GM19468 (cell line): ENCODE measurements at regions not wholly inside any gene's neighbourhood (a gene's known extent, or its start where the extent isn't known, plus 50 kb on each side); places are given as distances from the start of the nearest gene placed in this dataset.
"Not testable (repeated sequence)": the region's sequence is repeated elsewhere in the genome, so short reads cannot be mapped to it uniquely, and the experiment has no call there.

ENCODE experiments used
- ATAC-seq: cut with Tn5 transposase; IDR thresholded peaks from one replicate; pipeline ENCODE4 v1.9.1; 2021; ENCODE audit warnings: mild to moderate bottlenecking, moderate library complexity, moderate number of reproducible peaks; ENCODE audit not compliant: unreplicated experiment; ENCODE audit errors: extremely low read depth

DNA sequence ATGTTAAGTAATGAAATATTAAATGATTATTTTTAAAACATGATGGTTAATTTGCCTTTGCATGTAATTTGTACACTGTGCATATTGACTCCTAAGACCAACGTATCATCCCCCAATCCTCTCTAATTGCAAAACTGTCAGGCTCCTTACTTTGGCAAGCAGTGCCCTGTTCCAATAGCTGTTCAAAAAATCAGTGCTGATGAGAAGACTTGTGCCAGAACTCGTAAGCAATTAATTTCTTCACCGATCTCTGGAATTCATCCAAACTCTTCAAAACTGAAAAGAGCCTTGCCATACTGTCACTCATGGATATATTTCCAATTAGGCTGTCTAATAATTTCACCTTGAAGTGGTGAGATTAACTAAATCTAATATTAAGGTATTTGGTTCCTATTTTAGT, 493.9 kb upstream of the NDST4 start:
- ATAC-seq, result no peak

- no peak for ATAC-seq
Measured at GRCh38 chr4:115596265-115597001, 483.0 kb upstream of the NDST4 start.

- ATAC-seq, result no peak
Measured at GRCh38 chr4:115580901-115581300, 467.5 kb upstream of the NDST4 start.

DNA sequence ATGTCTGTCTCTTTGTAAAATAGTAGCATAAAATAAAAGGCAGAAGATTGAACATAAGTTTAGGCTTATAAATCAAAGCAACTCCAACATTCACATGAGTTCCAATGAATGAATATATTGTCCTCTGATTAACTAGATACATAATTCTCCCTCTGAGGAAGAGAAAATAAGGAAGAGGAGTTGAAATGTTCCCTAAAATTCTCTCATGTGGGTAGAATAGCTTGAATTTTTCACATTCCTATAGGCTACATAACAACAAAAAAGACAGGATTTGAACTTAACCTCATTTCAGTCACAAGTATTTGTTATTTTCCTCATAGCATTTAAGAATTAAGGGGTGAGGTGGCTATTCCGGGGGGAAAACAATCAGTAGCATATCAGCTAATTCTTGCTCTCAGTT, 462.4 kb upstream of the NDST4 start:
- no peak for ATAC-seq

GRCh38 chr4:115562506-115562905, 449.1 kb upstream of the NDST4 start:
- no peak for ATAC-seq

- ATAC-seq, result no peak
Measured at GRCh38 chr4:115548123-115548522, 434.7 kb upstream of the NDST4 start.

DNA sequence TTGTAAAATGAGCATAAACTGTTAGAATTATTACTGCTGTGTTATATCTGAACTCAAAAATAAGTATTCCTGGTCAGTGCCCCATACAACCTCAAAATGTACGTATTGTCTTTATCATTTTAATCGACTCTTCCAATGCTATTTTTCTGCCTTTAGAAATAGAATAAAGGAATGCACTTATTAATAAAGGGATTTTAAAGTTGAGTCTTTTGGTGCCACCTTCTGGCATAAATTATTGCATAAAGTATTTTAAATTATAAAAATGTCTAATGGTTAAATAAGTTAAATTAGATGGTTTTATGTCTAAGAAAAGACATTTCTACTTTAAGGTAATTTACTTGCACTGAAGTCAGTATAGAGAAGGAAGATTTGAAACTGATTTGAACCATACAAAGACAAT, 424.0 kb upstream of the NDST4 start:
- no peak for ATAC-seq

GRCh38 chr4:115529126-115529525, 415.7 kb upstream of the NDST4 start:
- no peak for ATAC-seq

DNA sequence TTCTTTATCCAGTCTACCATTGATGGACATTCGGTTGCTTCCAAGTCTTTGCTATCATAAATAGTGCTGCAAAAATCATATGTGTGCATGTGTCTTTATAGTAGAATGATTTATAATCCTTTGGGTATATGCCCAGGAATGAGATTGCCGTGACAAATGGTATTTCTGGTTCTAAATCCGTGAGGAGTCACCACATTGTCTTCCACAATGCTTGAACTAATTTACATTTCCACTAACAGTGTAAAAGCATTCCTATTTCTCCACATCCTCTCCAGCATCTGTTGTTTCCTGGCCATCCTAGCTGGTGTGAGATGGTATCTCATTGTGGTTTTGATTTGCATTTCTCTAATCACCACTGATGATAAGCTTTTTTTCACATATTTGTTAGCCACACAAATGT, 406.1 kb upstream of the NDST4 start:
- ATAC-seq, result not testable (repeated sequence)

GRCh38 chr4:115515772-115516171, 402.4 kb upstream of the NDST4 start:
- ATAC-seq, result peak; percentile 89

GRCh38 chr4:115515366-115515765, 401.9 kb upstream of the NDST4 start:
- ATAC-seq, result no peak

DNA sequence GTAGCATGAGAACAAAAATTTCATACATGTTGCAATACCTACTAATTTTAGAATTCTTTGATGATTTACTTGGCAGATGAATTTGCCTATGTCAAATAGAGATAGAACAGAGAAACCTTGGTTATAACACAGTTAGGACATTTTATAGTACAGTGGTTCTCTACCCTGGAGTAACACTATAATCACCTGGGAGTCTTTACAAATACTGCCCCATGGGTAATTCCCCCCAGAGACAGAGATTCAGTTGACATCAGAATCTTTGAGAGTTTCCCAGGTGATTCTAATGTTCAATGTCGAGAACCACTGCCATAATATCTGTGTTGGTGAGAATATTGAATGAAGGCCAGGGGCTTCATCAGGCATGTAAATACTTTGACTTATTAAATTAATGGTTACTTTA, 401.3 kb upstream of the NDST4 start:
- ATAC-seq, result no peak

GRCh38 chr4:115505326-115505725, 391.9 kb upstream of the NDST4 start:
- ATAC-seq, result no peak

- no peak for ATAC-seq
Measured at GRCh38 chr4:115501656-115502055, 388.2 kb upstream of the NDST4 start.

DNA sequence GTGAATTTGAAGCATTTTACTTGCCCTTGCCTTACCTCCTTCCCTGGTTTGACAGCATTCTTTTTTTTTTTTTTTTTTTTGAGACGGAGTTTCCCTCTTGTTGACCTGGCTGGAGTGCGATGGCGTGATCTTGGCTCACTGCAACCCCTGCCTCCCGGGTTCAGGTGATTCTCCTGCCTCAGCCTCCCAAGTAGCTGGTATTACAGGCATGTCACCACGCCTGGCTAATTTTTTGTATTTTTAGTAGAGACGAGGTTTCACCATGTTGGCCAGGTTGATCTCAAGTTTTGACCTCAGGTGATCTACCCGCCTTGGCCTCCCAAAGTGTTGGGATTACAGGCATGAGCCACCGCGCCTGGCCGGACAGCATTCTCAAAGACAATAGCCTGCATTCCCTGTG, 380.4 kb upstream of the NDST4 start:
- not testable (repeated sequence) for ATAC-seq

- ATAC-seq, result no peak
Measured at GRCh38 chr4:115491686-115492085, 378.3 kb upstream of the NDST4 start.

GRCh38 chr4:115489279-115489678, 375.9 kb upstream of the NDST4 start:
- no peak for ATAC-seq

- ATAC-seq, result no peak
Measured at GRCh38 chr4:115485402-115485801, 372.0 kb upstream of the NDST4 start.

DNA sequence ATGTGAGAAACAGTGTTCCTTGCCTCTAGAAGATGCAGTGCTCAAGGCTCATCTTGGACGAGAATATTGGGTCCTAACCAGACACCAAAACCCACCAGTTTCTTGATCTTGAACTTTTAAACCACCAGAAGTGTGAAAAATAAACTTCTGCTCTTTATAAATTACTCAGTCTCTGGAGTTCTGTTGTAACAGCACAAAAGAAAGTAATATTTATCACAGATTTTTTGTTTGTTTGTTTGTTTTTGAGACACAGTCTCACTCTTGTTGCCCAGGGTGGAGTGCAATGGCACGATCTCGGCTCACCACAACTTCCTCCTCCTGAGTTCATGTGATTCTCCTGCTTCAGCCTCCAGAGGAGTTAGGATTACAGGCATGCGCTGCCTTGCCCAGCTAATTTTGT, 371.1 kb upstream of the NDST4 start:
- no peak for ATAC-seq

GRCh38 chr4:115470763-115471162, 357.3 kb upstream of the NDST4 start:
- no peak for ATAC-seq

- ATAC-seq, result not testable (repeated sequence)
Measured at GRCh38 chr4:115459301-115459700, 345.9 kb upstream of the NDST4 start.

DNA sequence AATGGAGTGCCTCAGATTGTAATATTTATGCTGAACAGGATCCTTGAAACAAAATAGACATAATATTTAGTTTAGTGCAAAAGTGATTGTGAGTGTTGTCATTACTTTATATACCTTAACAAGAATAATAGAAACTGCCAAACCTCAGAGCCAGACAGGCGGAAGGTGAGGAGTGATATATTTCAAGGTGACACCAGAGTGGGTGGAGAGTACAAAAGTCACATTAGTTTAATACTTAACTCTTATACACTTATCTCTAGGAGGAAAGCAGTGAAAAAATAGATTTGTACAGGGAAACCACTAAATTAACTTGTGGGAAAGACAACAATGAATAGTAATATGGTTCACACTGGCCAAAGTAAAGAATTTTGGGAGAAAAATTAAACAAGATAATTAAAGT, 342.8 kb upstream of the NDST4 start:
- no peak for ATAC-seq
